ENCODE measurements at regions not wholly inside any gene's neighbourhood (a gene's known extent, or its start where the extent isn't known, plus 50 kb on each side); places are given as distances from the start of the nearest gene placed in this dataset.

- TF ChIP-seq POLR2A (IDR thresholded peaks at IDR 0.05) (no peak), CTCF (IDR thresholded peaks at IDR 0.05) (no peak), POLR2AphosphoS5 (IDR thresholded peaks at IDR 0.05) (no peak), EP300 (IDR thresholded peaks at IDR 0.05) (no peak)
These were observed 163.2 kb upstream of the PALMD start for GRCh38 chr1:99482750-99483149.
